ENCODE measurements at regions not wholly inside any gene's neighbourhood (a gene's known extent, or its start where the extent isn't known, plus 50 kb on each side); places are given as distances from the start of the nearest gene placed in this dataset.

- no peak overlapping the region for H3K4me3 ChIP-seq (ENCODE audit: low read depth, low read length)
- no peak for TF ChIP-seq CTCF (IDR thresholded peaks at IDR 0.05; ENCODE audit: borderline replicate concordance, insufficient read depth, low read depth, low read length)
These were observed 275.4 kb upstream of the USP24 start for GRCh38 chr1:55490547-55490946.

- H3K4me3 ChIP-seq (ENCODE audit: low read depth, low read length), result no peak overlapping the region
These were observed 269.0 kb upstream of the USP24 start for GRCh38 chr1:55484173-55484572.

GRCh38 chr1:55483523-55483922, 268.4 kb upstream of the USP24 start:
- TF ChIP-seq CTCF (IDR thresholded peaks at IDR 0.05; ENCODE audit: borderline replicate concordance, insufficient read depth, low read depth, low read length), result no peak

More at GRCh38 chr1:55484173-55484572, 269.0 kb upstream of the USP24 start:
- no peak for TF ChIP-seq CTCF (IDR thresholded peaks at IDR 0.05; ENCODE audit: borderline replicate concordance, insufficient read depth, low read depth, low read length)

GRCh38 chr1:55481634-55482033, 266.5 kb upstream of the USP24 start:
- no peak overlapping the region for H3K4me3 ChIP-seq (ENCODE audit: low read depth, low read length)
- TF ChIP-seq CTCF (IDR thresholded peaks at IDR 0.05; ENCODE audit: borderline replicate concordance, insufficient read depth, low read depth, low read length), result no peak

More at GRCh38 chr1:55483523-55483922, 268.4 kb upstream of the USP24 start:
- H3K4me3 ChIP-seq (ENCODE audit: low read depth, low read length), result no peak overlapping the region

- no peak overlapping the region for H3K4me3 ChIP-seq (ENCODE audit: low read depth, low read length)
- no peak for TF ChIP-seq CTCF (IDR thresholded peaks at IDR 0.05; ENCODE audit: borderline replicate concordance, insufficient read depth, low read depth, low read length)
These were observed 265.0 kb upstream of the USP24 start for GRCh38 chr1:55480029-55480795.

- no peak overlapping the region for H3K4me3 ChIP-seq (ENCODE audit: low read depth, low read length)
- TF ChIP-seq CTCF (IDR thresholded peaks at IDR 0.05; ENCODE audit: borderline replicate concordance, insufficient read depth, low read depth, low read length), result no peak
These were observed 263.6 kb upstream of the USP24 start for GRCh38 chr1:55478742-55479141.

GRCh38 chr1:55477953-55478352, 262.8 kb upstream of the USP24 start:
- no peak for TF ChIP-seq CTCF (IDR thresholded peaks at IDR 0.05; ENCODE audit: borderline replicate concordance, insufficient read depth, low read depth, low read length)

More at GRCh38 chr1:55477953-55478352, 262.8 kb upstream of the USP24 start:
- H3K4me3 ChIP-seq (ENCODE audit: low read depth, low read length), result no peak overlapping the region

Measured in GM12875 (cell line).